ENCODE measurements at regions not wholly inside any gene's neighbourhood (a gene's known extent, or its start where the extent isn't known, plus 50 kb on each side); places are given as distances from the start of the nearest gene placed in this dataset.

GRCh38 chr1:2917284-2917683 lies 104.0 kb upstream of the ACTRT2 start:
- Mint-ChIP-seq H3K27me3 (no peaks in the 10 kb centered on the region), H3K4me3 (ENCODE audit: low read depth) (no peak overlapping the region), H3K27ac (no peak overlapping the region), H3K9me3 (ENCODE audit: low read depth) (peaks cover 35% of the 10 kb centered on the region), H3K4me1 (ENCODE audit: low read depth) (no peaks in the 10 kb centered on the region), H3K36me3 (ENCODE audit: insufficient read depth) (peaks cover 9% of the 10 kb centered on the region)
- DNase-seq (ENCODE audit: low spot score, unreplicated experiment) = no peak
- TF ChIP-seq CTCF (IDR thresholded peaks at IDR 0.05; ENCODE audit: unreplicated experiment) = no peak

GRCh38 chr1:2918441-2918840 lies 102.8 kb upstream of the ACTRT2 start:
- Mint-ChIP-seq H3K4me3 (ENCODE audit: low read depth) (no peak overlapping the region), H3K36me3 (ENCODE audit: insufficient read depth) (peaks cover 9% of the 10 kb centered on the region), H3K27me3 (no peaks in the 10 kb centered on the region), H3K27ac (no peak overlapping the region), H3K4me1 (ENCODE audit: low read depth) (no peaks in the 10 kb centered on the region), H3K9me3 (ENCODE audit: low read depth) (peaks cover 35% of the 10 kb centered on the region)
- no peak for DNase-seq (ENCODE audit: low spot score, unreplicated experiment)
- TF ChIP-seq CTCF (IDR thresholded peaks at IDR 0.05; ENCODE audit: unreplicated experiment) = no peak

- no peak overlapping the region for H3K4me3 Mint-ChIP-seq (ENCODE audit: low read depth)
- peaks cover 9% of the 10 kb centered on the region for H3K36me3 Mint-ChIP-seq (ENCODE audit: insufficient read depth)
- no peak for TF ChIP-seq CTCF (IDR thresholded peaks at IDR 0.05; ENCODE audit: unreplicated experiment)
- no peaks in the 10 kb centered on the region for H3K27me3 Mint-ChIP-seq
- H3K9me3 Mint-ChIP-seq (ENCODE audit: low read depth) = peaks cover 37% of the 10 kb centered on the region
- H3K4me1 Mint-ChIP-seq (ENCODE audit: low read depth) = no peaks in the 10 kb centered on the region
- DNase-seq (ENCODE audit: low spot score, unreplicated experiment) = no peak
- H3K27ac Mint-ChIP-seq = no peak overlapping the region
These were observed 101.4 kb upstream of the ACTRT2 start for GRCh38 chr1:2919841-2920240.

GRCh38 chr1:2920421-2921015 lies 100.7 kb upstream of the ACTRT2 start:
- Mint-ChIP-seq H3K4me1 (ENCODE audit: low read depth) (no peaks in the 10 kb centered on the region), H3K36me3 (ENCODE audit: insufficient read depth) (peaks cover 6% of the 10 kb centered on the region), H3K27ac (no peak overlapping the region), H3K9me3 (ENCODE audit: low read depth) (peaks cover 36% of the 10 kb centered on the region), H3K4me3 (ENCODE audit: low read depth) (no peak overlapping the region), H3K27me3 (no peaks in the 10 kb centered on the region)
- DNase-seq (ENCODE audit: low spot score, unreplicated experiment) = no peak
- TF ChIP-seq CTCF (IDR thresholded peaks at IDR 0.05; ENCODE audit: unreplicated experiment) = no peak

GRCh38 chr1:2921970-2922686 lies 99.1 kb upstream of the ACTRT2 start:
- no peak overlapping the region for H3K27ac Mint-ChIP-seq
- DNase-seq (ENCODE audit: low spot score, unreplicated experiment) = no peak
- no peaks in the 10 kb centered on the region for H3K27me3 Mint-ChIP-seq
- H3K36me3 Mint-ChIP-seq (ENCODE audit: insufficient read depth) = peaks cover 1% of the 10 kb centered on the region
- H3K4me1 Mint-ChIP-seq (ENCODE audit: low read depth) = no peaks in the 10 kb centered on the region
- no peak for TF ChIP-seq CTCF (IDR thresholded peaks at IDR 0.05; ENCODE audit: unreplicated experiment)
- H3K9me3 Mint-ChIP-seq (ENCODE audit: low read depth) = peaks cover 28% of the 10 kb centered on the region
- no peak overlapping the region for H3K4me3 Mint-ChIP-seq (ENCODE audit: low read depth)
